H54 (cell line): ENCODE measurements at regions not wholly inside any gene's neighbourhood (a gene's known extent, or its start where the extent isn't known, plus 50 kb on each side); places are given as distances from the start of the nearest gene placed in this dataset.
"Not testable (repeated sequence)": the region's sequence is repeated elsewhere in the genome, so short reads cannot be mapped to it uniquely, and the experiment has no call there.

Source experiments
- DNase-seq: peaks from one replicate; pipeline ENCODE4 v3.0.0; 2011; ENCODE audit warnings: low spot score, mixed read lengths; ENCODE audit not compliant: insufficient read length
- FAIRE-seq: peaks from 3 replicates; lab custom pipeline; 2011; peaks lifted over from hg19 to GRCh38; lab: Jason Lieb, UNC
- POLR2A ChIP-seq: IDR thresholded peaks from 2 replicates; pipeline ENCODE4 v1.6.1; 2011; ENCODE audit warnings: low read depth, mild to moderate bottlenecking, low read length

DNA sequence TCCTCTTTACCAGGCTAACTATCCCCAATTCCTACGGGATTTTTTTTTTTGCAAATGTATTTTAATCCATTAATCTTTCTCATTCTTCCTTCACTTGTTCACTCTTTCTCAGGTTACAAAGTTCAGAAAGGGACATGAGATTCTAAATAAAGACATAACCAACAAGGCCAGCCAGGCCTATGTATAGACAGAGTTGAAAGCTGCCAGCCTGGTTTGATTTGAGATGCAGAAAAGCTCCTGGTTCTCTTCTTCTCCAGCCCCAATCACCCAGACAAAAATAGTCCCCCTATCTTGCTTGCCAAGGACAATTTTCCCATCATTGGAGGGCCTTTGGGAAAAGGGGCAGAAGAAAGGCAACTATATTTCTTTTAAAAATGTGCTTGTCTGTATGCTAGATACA, 398.8 kb downstream of the NFIB start:
- no peak for FAIRE-seq
- TF ChIP-seq POLR2A, result no peak

DNA sequence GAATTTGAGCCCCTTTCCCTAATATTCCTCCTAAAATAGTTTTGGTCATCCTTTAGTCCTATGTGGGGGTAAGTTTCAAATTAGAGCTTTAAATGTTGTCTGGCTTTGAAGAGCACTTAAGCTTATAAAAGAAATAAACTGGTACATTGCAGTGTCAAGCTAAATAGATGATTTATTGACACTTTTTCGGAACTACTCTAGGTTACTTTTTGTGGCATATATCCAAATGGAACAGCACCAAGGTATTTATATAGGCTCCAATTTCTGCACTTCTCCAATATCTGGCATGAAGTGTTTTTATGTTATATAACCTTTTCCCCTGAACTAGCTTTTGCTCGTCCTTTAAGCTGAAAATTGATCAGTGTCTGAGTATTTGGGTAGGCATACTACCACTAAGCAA, 402.5 kb downstream of the NFIB start:
- FAIRE-seq, result no peak
- TF ChIP-seq POLR2A, result no peak
- no peak for DNase-seq

More for the DNA sequence above, 398.8 kb downstream of the NFIB start:
- DNase-seq, result no peak

DNA sequence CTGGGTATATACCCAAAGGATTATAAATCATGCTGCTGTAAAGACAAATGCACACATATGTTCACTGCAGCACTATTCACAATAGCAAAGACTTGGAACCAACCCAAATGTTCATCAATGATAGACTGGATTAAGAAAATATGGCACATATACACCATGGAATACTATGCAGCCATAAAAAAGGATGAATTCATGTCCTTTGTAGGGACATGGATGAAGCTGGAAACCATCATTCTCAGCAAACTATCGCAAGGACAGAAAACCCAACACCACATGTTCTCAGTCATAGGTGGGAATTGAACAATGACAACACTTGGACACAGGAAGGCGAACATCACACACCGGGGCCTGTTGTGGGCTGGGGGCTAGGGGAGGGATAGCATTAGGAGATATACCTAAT, 406.1 kb downstream of the NFIB start:
- DNase-seq, FAIRE-seq: not testable (repeated sequence)

DNA sequence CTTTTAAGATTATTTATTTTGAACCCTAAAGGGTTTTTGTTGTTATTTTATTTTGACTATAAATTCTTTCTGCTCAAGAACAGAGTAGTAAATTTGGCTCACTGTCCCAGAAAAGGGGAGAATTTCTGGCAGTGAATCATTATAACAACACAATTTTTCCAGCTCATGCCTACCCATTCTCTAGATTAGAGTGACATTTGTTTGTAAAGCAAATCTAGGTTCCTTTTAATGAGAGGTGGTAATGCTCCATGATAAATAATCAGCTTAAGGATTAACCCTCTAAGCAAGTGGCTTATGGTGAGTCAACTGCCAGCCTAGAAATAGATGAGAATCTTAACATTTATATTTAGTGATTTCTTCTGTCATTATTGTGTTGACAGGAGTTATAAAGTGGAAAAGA, 409.2 kb downstream of the NFIB start:
- TF ChIP-seq POLR2A, result no peak
- FAIRE-seq, result no peak
- no peak for DNase-seq

DNA sequence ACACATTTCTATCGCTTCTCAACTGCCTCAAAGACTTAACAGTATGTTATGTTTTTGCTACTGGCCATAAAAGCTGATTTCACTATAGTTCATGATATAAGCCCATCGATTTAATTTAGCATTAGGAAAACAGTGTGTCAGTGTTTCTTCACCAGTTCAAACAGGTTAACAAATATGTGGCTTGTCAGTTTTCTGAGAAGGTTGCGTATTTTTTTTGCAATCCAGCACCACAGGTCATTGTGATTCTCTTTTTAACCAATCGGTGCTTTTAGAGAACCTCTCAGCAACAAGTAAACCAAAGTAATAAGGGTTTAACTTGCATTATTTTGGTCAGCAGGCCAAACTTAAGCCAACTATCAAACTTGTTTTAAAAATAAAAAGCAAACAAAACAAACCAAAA, 409.6 kb downstream of the NFIB start:
- DNase-seq, result no peak
- FAIRE-seq, result no peak

DNA sequence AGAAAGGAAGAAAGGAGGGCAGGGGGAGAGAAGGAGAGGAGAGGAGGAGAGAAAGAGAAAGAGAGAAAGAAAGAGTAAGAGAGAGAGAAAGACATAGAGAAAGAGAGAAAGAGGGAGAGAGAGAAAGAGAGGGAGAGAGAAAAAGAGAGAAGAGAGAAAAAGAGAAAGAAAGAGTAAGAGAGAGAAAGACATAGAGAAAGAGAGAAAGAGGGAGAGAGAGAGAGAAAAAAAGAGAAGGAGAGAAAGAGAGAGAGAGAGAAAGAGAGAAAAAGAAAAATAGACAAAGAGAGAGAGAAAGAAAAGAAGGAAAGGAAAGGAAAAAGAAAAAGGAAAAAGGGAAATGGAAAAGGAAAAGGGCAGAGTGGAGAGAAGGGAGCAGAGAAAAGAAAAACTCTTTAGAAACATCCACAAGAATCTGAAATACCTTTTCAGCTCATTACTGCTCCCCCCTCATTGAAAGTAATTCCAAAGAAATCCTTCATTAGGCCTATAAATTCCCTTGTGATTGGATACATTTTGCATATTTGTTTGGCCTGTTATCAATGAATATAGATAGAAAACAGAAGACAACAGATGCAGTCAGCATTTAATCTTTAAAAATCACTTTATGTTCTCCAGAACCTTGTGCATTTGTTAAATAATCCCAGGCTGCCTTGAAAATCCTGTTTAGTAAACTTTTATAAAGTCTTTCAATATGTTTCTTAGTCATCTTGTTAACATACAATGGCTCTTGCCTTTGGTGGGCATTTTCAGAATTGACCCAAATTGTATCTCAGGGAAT, 411.5 kb downstream of the NFIB start:
- no peak for FAIRE-seq
- no peak for TF ChIP-seq POLR2A
- DNase-seq, result no peak

More for the DNA sequence above, 409.6 kb downstream of the NFIB start:
- TF ChIP-seq POLR2A, result no peak

DNA sequence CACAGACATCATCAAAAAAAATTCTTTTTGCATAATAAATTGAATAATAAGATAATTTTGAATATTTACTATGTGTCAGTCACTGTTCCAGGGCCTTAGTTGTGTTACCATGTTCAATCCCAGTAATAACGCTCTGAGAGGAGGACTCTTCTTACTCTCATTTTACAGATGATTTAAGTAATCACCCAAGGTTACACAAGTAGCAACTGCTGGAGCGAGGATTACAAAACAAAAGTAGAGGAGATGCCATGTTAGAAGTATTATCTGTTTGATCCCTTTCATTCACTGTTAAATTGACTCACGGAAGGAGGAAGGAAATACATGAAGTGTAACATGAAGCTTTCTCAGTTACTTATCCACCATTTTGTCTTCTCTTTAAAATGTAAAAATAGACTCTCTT, 412.8 kb downstream of the NFIB start:
- FAIRE-seq (no peak), DNase-seq (no peak)
- no peak for TF ChIP-seq POLR2A

DNA sequence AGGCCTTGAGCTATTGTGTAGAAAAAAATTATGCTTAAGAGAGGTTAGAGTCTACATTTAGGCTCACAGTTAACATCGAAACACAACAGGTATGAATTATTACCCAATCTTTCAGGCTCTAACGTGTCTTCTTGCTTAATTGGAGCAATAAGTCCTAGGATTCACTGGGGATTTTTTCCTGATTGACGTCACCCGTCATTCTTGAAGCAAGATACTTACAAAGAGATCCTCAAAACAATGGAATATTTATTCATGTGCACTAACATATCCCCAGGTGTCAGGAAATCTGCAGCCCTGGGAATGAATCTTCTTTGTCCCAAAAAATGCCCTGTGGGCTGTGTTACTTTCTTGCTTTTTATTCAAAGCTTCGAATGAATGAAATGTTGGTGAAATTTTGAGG, 413.5 kb downstream of the NFIB start:
- DNase-seq, result no peak
- no peak for TF ChIP-seq POLR2A
- FAIRE-seq, result no peak

DNA sequence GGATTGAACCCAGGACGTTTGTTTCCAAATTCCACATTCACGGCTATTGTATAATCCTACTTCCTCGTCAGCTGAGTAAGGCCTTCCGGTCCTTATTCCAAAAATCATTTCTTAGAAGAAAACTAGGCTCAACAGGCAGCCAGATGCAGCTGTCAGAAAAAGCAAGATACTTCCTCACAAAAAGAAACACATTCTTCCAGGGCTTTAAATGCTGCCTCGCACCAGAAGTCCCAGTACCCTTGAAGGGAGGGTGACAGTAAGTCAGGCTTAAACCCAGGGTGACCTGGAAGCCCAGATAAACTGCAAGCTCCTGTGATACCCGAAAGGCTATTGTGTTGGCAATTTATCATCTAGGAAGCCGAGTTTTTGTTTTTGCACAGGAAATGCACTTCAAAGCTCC, 414.0 kb downstream of the NFIB start:
- FAIRE-seq, result no peak
- TF ChIP-seq POLR2A, result no peak
- no peak for DNase-seq

DNA sequence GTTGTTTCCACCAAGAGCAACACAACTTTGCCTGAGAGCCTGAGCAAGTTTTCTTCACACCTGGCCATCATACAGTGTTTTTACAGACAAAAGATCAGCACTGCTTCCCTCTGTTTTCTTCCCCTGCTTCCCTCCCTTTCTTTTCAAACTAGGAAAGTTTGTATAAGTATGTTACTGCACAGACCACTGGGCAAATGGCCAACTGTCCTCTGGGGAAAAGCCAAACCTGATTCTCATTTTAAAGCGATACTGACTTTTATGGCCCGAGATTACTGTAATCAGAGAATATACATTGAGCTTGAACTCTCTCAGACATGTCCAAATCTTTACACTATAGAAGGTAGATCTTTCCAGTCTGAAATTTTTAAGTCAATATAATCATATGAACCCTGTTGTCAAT, 415.0 kb downstream of the NFIB start:
- DNase-seq (no peak), FAIRE-seq (no peak)

DNA sequence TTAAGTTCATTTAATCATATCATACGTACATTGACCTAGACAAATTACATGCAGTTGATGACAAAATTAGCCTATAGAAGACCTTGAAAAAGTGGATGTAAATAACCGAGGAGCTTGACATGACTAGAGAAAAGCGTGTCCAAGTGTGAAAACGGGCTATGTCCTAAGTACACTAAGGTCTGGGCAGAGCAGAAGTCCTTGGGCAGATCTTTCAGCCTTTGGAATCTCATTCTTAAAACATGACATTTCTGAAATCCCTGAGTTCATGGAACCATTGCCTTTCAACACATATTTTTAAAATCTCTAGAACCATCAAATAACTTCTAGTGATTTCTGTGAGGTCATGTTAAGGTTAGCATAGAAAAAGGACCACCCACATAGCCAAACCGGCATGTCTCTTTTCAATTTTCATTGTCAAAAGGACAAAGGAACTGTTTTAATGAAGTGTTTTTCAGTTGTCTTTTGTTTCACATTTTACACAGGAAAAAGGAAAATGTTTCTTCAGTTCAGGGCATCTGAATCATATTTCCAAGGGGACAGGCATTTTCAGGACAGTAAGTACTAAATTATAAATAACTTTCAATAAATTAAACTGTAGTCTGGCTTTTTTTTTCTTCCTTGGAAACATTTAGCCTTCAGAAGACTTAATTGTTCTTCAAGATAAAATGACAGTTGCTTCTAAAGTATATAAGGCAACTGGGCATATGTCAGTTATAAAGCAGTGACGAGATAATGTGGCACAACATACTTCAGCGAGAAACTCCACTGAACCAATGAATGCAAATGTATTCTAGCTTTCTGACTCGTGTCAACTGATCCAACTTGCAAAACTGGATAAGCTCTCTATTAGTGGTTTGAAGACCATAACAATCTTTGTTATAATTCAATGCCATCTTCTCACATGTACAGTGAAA, 416.8 kb downstream of the NFIB start:
- no peak for DNase-seq
- TF ChIP-seq POLR2A, result no peak
- no peak for FAIRE-seq

More for the DNA sequence above, 415.0 kb downstream of the NFIB start:
- no peak for TF ChIP-seq POLR2A

DNA sequence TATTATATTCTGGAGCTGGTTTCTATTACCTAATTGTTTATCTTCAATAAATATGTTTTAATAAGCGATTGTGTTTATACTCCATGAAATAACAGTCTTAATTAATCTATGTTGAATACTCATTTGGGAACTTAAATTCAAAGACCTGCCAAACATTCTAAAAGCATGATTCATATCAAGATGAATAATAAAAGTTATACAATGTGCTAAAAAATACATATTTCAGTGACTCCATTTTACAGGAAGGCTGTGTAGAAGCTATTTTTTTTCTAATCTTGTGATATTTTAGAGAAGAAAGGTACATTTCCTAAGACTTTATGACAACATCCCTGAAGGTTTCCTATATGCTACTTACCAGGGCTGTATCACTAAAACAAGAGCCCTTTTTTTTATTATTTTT, 417.9 kb downstream of the NFIB start:
- no peak for FAIRE-seq
- TF ChIP-seq POLR2A, result no peak
- DNase-seq, result no peak

DNA sequence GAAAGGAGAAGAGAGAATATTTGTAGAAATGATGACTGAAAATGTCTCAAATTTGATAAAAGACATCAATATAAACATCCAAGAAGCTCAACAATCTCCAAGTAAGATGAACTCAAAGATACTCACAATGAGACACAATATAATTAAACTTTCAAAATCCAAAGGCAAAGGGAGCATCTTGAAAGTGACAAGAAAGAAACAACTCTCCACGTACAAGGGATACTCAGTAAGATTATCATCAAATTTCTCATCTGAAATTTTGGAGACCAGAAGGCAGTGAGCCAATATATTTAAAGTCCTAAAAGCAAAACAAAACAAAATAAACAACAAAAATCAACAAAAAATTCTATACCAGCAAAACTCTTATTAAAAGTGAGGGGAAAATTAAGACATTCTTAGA, 428.7 kb downstream of the NFIB start:
- FAIRE-seq (no peak), DNase-seq (no peak)
- no peak for TF ChIP-seq POLR2A

DNA sequence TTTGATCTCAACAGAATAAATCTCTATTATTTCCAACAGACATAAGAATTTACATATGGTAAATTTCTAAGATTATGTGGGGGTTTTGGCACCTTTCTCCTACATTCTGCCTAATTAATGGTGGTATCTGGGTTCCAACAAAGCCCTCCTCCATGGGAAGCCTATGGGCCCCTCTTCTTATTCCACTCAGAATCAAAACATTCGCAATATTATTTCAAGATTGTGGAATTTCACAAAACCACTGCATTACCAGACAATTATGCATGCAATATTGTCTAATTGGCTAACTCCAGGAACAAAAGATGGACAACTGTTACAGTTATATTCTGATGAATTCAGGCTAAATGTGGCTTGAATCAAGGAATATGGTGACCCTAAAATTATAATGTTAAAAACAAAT, 434.0 kb downstream of the NFIB start:
- TF ChIP-seq POLR2A, result no peak
- DNase-seq, result no peak
- no peak for FAIRE-seq
